Hepatocyte (in vitro differentiated cells): ENCODE measurements at regions not wholly inside any gene's neighbourhood (a gene's known extent, or its start where the extent isn't known, plus 50 kb on each side); places are given as distances from the start of the nearest gene placed in this dataset.

Experiments used
- DNase-seq: peaks from one replicate; pipeline ENCODE4 v3.0.0-alpha.2; 2016; ENCODE audit warnings: low spot score
- H2AFZ ChIP-seq: fragments of 200-600 bp; sonication (generic); 2 replicates; pipeline ENCODE4 v1.6.0; 2016; ENCODE audit warnings: antibody characterized with exemption, mild to moderate bottlenecking
- H3K27ac ChIP-seq: fragments of 200-600 bp; sonication (generic); 2 replicates; pipeline ENCODE4 v1.5.1; 2016; ENCODE audit warnings: mild to moderate bottlenecking
- H3K27me3 ChIP-seq: fragments of 200-600 bp; sonication (generic); 2 replicates; pipeline ENCODE4 v1.6.1; 2016
- H3K36me3 ChIP-seq: fragments of 200-600 bp; sonication (generic); replicated peaks from 2 replicates; pipeline ENCODE4 v1.5.1; 2016; ENCODE audit warnings: low read depth; ENCODE audit not compliant: insufficient read depth
- H3K4me1 ChIP-seq: fragments of 200-600 bp; sonication (generic); 2 replicates; pipeline ENCODE4 v1.5.1; 2016; ENCODE audit warnings: mild to moderate bottlenecking, moderate library complexity; ENCODE audit not compliant: insufficient read depth
- H3K4me2 ChIP-seq: fragments of 200-600 bp; sonication (generic); 2 replicates; pipeline ENCODE4 v1.6.0; 2016
- H3K4me3 ChIP-seq: fragments of 200-600 bp; sonication (generic); 2 replicates; pipeline ENCODE4 v1.5.1; 2016; ENCODE audit warnings: mild to moderate bottlenecking
- H3K79me2 ChIP-seq: fragments of 200-600 bp; sonication (generic); 2 replicates; pipeline ENCODE4 v1.6.0; 2017; ENCODE audit warnings: mild to moderate bottlenecking
- H3K9me2 ChIP-seq: fragments of 200-600 bp; sonication (generic); replicated peaks from 2 replicates; pipeline ENCODE4 v1.6.0; 2017; ENCODE audit warnings: mild to moderate bottlenecking; ENCODE audit not compliant: insufficient read depth
- H3K9me3 ChIP-seq: fragments of 200-600 bp; sonication (generic); 2 replicates; pipeline ENCODE4 v1.5.1; 2016; ENCODE audit warnings: low read depth, mild to moderate bottlenecking
- H4K20me1 ChIP-seq: fragments of 200-600 bp; sonication (generic); 2 replicates; pipeline ENCODE4 v1.6.0; 2016; ENCODE audit warnings: mild to moderate bottlenecking; ENCODE audit not compliant: insufficient read depth, poor library complexity, severe bottlenecking
- CTCF ChIP-seq: fragments of 200-600 bp; sonication (generic); IDR thresholded peaks from 2 replicates; pipeline ENCODE4 v1.5.1; 2016; ENCODE audit warnings: antibody characterized with exemption, mild to moderate bottlenecking; ENCODE audit not compliant: poor library complexity
- EZH2 ChIP-seq: fragments of 200-600 bp; sonication (generic); IDR thresholded peaks from 2 replicates; pipeline ENCODE4 v1.6.1; 2016; ENCODE audit warnings: antibody characterized with exemption, mild to moderate bottlenecking, borderline replicate concordance
- EZH2phosphoT487 ChIP-seq: fragments of 200-600 bp; sonication (generic); IDR thresholded peaks from one replicate; pipeline ENCODE4 v1.6.1; 2018; ENCODE audit warnings: antibody characterized with exemption, mild to moderate bottlenecking, low read depth, moderate library complexity; ENCODE audit not compliant: unreplicated experiment, severe bottlenecking
- WGBS: methylation state at CpG from one replicate; pipeline ENCODE4 v1.1.6; 2016; ENCODE audit warnings: low lambda C conversion rate; ENCODE audit errors: missing lambda C conversion rate; 5-methylcytosine and 5-hydroxymethylcytosine counted together

GRCh38 chr3:46086986-46087385 lies 59.7 kb upstream of the XCR1 start:
- Histone ChIP-seq H2AFZ (no peak overlapping the region), H3K27ac (no peak overlapping the region), H3K9me3 (no peaks in the 10 kb centered on the region), H3K4me3 (no peak overlapping the region), H3K4me2 (no peak overlapping the region), H4K20me1 (no peaks in the 10 kb centered on the region), H3K9me2 (no peaks in the 10 kb centered on the region), H3K79me2 (no peaks in the 10 kb centered on the region), H3K27me3 (no peaks in the 10 kb centered on the region), H3K36me3 (no peaks in the 10 kb centered on the region), H3K4me1 (no peaks in the 10 kb centered on the region)
- no peak for DNase-seq
- 70% methylated on average over 5 of the region's 5 CpGs for WGBS
- no peak for TF ChIP-seq EZH2phosphoT487
- TF ChIP-seq CTCF: no peak
- no peak for TF ChIP-seq EZH2

DNA sequence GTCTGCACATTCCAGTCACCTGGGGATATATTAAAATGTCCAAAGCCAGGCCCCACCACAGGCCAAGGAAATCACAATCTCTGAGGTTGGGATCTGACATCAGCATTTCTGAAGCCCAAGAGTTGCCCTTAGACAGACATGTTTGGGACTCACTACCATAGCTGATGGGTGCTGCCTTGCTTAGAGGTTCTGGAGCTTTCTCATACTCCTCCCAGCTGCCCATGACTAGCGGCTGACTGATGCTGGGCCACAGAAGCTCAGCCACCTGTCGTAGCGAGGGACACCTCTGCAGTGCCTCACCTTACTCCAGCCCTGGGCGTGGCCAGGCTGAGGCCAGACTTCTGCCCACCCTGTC lies 58.8 kb upstream of the XCR1 start:
- TF ChIP-seq EZH2phosphoT487 (no peak), CTCF (no peak), EZH2 (no peak)
- Histone ChIP-seq H3K9me2 (no peaks in the 10 kb centered on the region), H3K36me3 (no peaks in the 10 kb centered on the region), H3K9me3 (no peaks in the 10 kb centered on the region), H4K20me1 (no peaks in the 10 kb centered on the region), H3K79me2 (no peaks in the 10 kb centered on the region), H3K4me2 (no peak overlapping the region), H3K4me3 (no peak overlapping the region), H3K27ac (no peak overlapping the region), H2AFZ (no peak overlapping the region), H3K27me3 (no peaks in the 10 kb centered on the region), H3K4me1 (no peaks in the 10 kb centered on the region)
- 96% methylated on average over 4 of the region's 4 CpGs for whole genome bisulfite sequencing
- no peak for DNase-seq

DNA sequence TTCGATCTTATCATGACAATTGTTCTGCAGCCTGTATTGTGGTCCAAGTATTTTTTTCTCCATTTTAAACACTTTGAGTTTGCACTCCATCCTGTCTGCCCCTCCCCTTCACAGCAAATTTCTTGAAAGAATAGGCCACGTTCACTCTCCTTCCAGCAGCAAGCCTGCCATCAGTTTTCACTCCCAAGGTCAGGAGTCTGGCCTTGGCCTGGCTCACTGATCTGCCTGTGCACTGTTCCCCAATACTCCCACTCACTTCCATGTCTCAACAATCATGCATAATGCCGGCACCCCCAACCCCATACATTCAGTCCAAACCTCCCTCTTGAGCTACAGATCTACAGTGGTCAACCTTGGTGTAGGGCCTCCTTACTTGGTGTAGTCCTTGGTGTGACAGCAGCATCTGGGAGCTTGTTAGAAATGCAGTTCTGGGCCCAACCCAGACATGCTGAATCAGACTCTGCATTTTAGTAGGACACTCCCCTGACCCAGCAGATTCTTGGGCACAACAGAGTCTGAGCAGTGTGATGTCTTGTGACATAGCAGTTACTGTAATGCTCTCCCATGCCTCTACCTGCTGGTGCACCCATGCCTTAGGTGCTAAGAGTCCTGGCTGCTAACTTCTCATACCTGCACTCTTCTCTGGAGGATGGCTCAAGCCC lies 58.3 kb upstream of the XCR1 start:
- no peaks in the 10 kb centered on the region for H4K20me1 ChIP-seq
- H3K9me2 ChIP-seq: no peaks in the 10 kb centered on the region
- no peaks in the 10 kb centered on the region for H3K27me3 ChIP-seq
- no peaks in the 10 kb centered on the region for H3K9me3 ChIP-seq
- no peaks in the 10 kb centered on the region for H3K79me2 ChIP-seq
- H3K4me3 ChIP-seq: no peak overlapping the region
- no peak overlapping the region for H3K27ac ChIP-seq
- WGBS: 65% methylated on average over 3 of the region's 3 CpGs
- DNase-seq: no peak
- H3K4me2 ChIP-seq: no peak overlapping the region
- H3K36me3 ChIP-seq: no peaks in the 10 kb centered on the region
- TF ChIP-seq EZH2phosphoT487: no peak
- no peak for TF ChIP-seq EZH2
- no peak for TF ChIP-seq CTCF
- H2AFZ ChIP-seq: no peak overlapping the region
- no peaks in the 10 kb centered on the region for H3K4me1 ChIP-seq

DNA sequence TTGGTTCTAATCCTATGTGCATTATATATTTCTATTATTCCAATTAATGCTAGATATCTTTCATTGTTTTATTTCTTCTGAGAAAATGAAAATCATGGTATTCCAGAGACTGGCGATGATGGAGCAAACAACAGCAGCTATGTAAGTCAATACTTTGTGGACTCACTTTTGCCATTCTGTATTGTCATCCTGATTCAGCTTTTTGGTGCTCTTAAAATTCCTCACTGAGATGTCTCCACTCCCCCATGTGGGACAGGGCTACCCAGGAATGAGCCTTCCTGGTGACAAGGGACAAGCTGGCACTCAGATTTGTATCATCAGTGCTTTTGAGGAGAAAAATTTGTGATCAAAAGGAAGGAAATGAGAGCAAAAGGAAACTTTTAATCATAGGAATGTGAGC lies 56.7 kb upstream of the XCR1 start:
- WGBS: 85% methylated on average over 1 of the region's 1 CpG
- H3K79me2 ChIP-seq: no peaks in the 10 kb centered on the region
- TF ChIP-seq CTCF (no peak), EZH2phosphoT487 (no peak), EZH2 (no peak)
- H3K4me2 ChIP-seq: no peak overlapping the region
- H3K27ac ChIP-seq: no peak overlapping the region
- no peaks in the 10 kb centered on the region for H3K27me3 ChIP-seq
- H3K9me3 ChIP-seq: no peaks in the 10 kb centered on the region
- no peak for DNase-seq
- H3K9me2 ChIP-seq: no peaks in the 10 kb centered on the region
- H3K4me3 ChIP-seq: no peak overlapping the region
- H2AFZ ChIP-seq: no peak overlapping the region
- peaks cover 7% of the 10 kb centered on the region for H3K4me1 ChIP-seq
- no peaks in the 10 kb centered on the region for H4K20me1 ChIP-seq
- no peaks in the 10 kb centered on the region for H3K36me3 ChIP-seq
